A673 (cell line): ENCODE measurements at regions not wholly inside any gene's neighbourhood (a gene's known extent, or its start where the extent isn't known, plus 50 kb on each side); places are given as distances from the start of the nearest gene placed in this dataset.

Experiments
- CTCF ChIP-seq: fragments of 300-800, 200-600 bp; sonication (generic); conservative IDR thresholded peaks from 2 replicates; pipeline ENCODE4 v1.5.1; 2017; ENCODE audit warnings: low read depth, mild to moderate bottlenecking, antibody characterized with exemption, low read length, moderate library complexity, mixed read lengths
- EZH2 ChIP-seq: fragments of 200-600 bp; sonication (generic); IDR thresholded peaks from 2 replicates; pipeline ENCODE4 v1.6.1; 2017; ENCODE audit warnings: borderline replicate concordance, low read depth, mild to moderate bottlenecking, mixed read lengths, antibody characterized with exemption, low read length; ENCODE audit not compliant: poor library complexity, severe bottlenecking

GRCh38 chr4:138076561-138076960 is 165.6 kb downstream of the SLC7A11 start:
- TF ChIP-seq CTCF (no peak), EZH2 (no peak)
